Tibial nerve (tissue), 4 donors: ENCODE measurements at regions not wholly inside any gene's neighbourhood (a gene's known extent, or its start where the extent isn't known, plus 50 kb on each side); places are given as distances from the start of the nearest gene placed in this dataset.

ENCODE experiments used
- DNase-seq, 2 donors: peaks; one replicate each; pipeline ENCODE4 v3.0.0-alpha.2; 2019; ENCODE audit warnings: low spot score in 2 of 2
- H3K27ac ChIP-seq, 4 donors: fragments of 200-600 bp; sonication (generic) in 3 of 4; one replicate each; pipeline ENCODE4 v1.5.1; 2017 to 2019; ENCODE audit warnings: mild to moderate bottlenecking in 1 of 4
- H3K27me3 ChIP-seq, 2 donors: fragments of 200-600 bp; sonication (generic) in 1 of 2; one replicate each; pipeline versions ENCODE4 v1.5.1 to v1.6.0; 2017 to 2019
- H3K36me3 ChIP-seq, 3 donors: fragments of 200-600 bp; sonication (generic); one replicate each; pipeline ENCODE4 v1.5.1; 2018 to 2019
- H3K4me1 ChIP-seq, 4 donors: fragments of 200-600 bp; sonication (generic) in 3 of 4; one replicate each; pipeline ENCODE4 v1.5.1; 2017 to 2019
- H3K4me3 ChIP-seq, 4 donors: fragments of 200-600 bp; sonication (generic) in 3 of 4; one replicate each; pipeline ENCODE4 v1.5.1; 2017 to 2019; ENCODE audit warnings: mild to moderate bottlenecking in 1 of 4, moderate library complexity in 1 of 4
- H3K9me3 ChIP-seq, 4 donors: fragments of 200-600 bp; sonication (generic) in 3 of 4; one replicate each; pipeline ENCODE4 v1.5.1; 2017 to 2019
- CTCF ChIP-seq, 5 experiments: fragments of 200-600 bp in 3 of 5; fragments of 450-650 bp in 2 of 5; sonication (generic) in 3 of 5; IDR thresholded peaks; one replicate each; pipeline ENCODE4 v1.5.1; 2016 to 2019; ENCODE audit warnings: antibody characterized with exemption in 5 of 5, mild to moderate bottlenecking in 3 of 5, moderate library complexity in 2 of 5
- EP300 ChIP-seq, 2 donors: sonication (generic); formaldehyde crosslinking; IDR thresholded peaks; one replicate each; pipeline ENCODE4 v1.6.1; 2017; ENCODE audit warnings: antibody characterized with exemption in 2 of 2, mild to moderate bottlenecking in 1 of 2
- POLR2A ChIP-seq, 2 donors: fragments of 450-650 bp; IDR thresholded peaks; one replicate each; pipeline ENCODE4 v1.6.1; 2017; ENCODE audit warnings: antibody characterized with exemption in 2 of 2, mild to moderate bottlenecking in 2 of 2, moderate library complexity in 2 of 2
- WGBS, 2 donors: methylation state at CpG; one replicate each; pipeline ENCODE4 v1.1.5; 2018; 5-methylcytosine and 5-hydroxymethylcytosine counted together

DNA sequence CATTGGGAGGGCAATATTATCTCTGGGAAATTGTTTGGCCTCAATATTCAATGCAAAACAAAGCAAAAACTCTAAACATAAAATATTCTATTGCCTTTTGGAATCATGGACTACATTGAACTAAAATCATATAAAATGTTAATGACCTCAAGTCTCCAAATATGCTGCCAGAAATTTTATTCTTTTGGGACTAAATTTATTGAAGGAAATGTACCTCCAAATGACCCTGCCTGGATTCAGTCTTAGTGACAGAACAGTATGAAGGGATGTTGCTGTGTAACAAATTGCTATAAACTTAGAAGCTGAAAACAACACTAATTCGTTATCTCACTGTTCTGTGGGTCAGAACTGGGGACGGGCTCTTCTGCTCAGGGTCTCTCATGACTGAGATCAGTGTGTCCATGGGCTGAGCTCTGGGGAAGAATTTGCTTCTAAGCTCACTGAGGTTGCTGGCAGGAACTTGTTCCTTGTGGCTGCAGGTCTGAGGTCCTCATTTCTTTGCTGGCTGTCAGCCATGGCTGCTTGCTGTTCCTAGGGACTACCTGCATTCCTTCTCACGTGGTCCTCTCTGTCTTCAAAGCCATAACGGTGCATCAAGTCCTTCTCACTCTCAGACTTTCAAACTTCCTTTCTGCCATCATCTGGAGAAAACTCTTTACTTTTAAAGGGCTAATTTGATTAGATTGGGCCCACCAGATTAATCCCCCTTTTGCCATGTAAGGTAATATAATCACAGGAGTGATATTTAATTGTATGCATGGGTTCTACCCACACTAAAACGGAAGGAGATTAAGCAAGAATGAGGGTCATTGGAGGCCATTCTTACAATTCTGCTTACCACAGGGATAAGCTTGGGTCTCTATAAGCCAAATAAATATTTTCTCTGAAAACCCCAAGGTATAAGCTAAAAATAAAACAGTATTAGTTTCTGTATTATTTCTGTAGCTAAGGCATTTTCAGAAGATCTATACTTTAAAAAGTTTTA, 149.0 kb downstream of the ADCYAP1 start:
- no peaks in the 10 kb centered on the region for H3K27me3 ChIP-seq
- DNase-seq, result no peak
- H3K36me3 ChIP-seq, result no peaks in the 10 kb centered on the region
- H3K4me1 ChIP-seq, result no peaks in the 10 kb centered on the region
- H3K27ac ChIP-seq, result no peak overlapping the region
- 38 to 49% methylated on average over 5 of the region's 5 CpGs for WGBS, 2 donors
- H3K4me3 ChIP-seq, result no peak overlapping the region
- H3K9me3 ChIP-seq, result peaks cover 0 to 21% (median 2%) of the 10 kb centered on the region in 4 donors
- TF ChIP-seq EP300 (IDR thresholded peaks at IDR 0.05) (no peak), CTCF (IDR thresholded peaks at IDR 0.05) (no peak)

GRCh38 chr18:1056404-1056803, 151.7 kb downstream of the ADCYAP1 start:
- Histone ChIP-seq H3K27me3 (no peaks in the 10 kb centered on the region), H3K4me1 (no peaks in the 10 kb centered on the region), H3K9me3 (peaks cover 0 to 24% (median 2%) of the 10 kb centered on the region in 4 donors), H3K27ac (no peak overlapping the region), H3K4me3 (no peak overlapping the region), H3K36me3 (no peaks in the 10 kb centered on the region)
- WGBS, 2 donors, result 91% methylated on average over 2 of the region's 2 CpGs
- TF ChIP-seq POLR2A (IDR thresholded peaks at IDR 0.05) (no peak), CTCF (IDR thresholded peaks at IDR 0.05) (no peak)
- no peak for DNase-seq

DNA sequence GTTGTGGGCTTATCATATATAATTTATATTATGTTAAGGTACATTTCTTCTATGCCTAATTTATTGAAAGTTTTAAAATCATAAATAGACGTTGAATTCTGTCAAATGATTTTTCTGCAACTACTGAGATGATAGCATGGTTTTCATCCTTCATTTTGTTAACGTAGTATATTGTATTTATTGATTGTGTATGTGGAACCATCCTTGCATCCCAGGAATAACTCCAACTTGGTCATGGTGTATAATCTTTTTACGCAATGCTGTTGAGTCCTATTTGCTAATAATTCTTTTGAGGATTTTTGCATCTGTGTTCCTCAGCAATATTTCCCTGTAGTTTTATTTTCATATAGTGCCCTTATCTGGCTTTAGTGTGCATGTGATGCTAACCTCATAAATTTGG, 152.7 kb downstream of the ADCYAP1 start:
- no peaks in the 10 kb centered on the region for H3K4me1 ChIP-seq
- no peak overlapping the region for H3K4me3 ChIP-seq
- WGBS, 2 donors, result 89 to 93% methylated on average over 3 of the region's 3 CpGs
- H3K9me3 ChIP-seq, result peaks cover 0 to 26% (median 2%) of the 10 kb centered on the region in 4 donors
- no peak for DNase-seq
- H3K27ac ChIP-seq, result no peak overlapping the region
- no peak for TF ChIP-seq CTCF (IDR thresholded peaks at IDR 0.05)
- TF ChIP-seq POLR2A (IDR thresholded peaks at IDR 0.05), result no peak
- TF ChIP-seq EP300 (IDR thresholded peaks at IDR 0.05), result no peak
- no peaks in the 10 kb centered on the region for H3K27me3 ChIP-seq
- no peaks in the 10 kb centered on the region for H3K36me3 ChIP-seq

GRCh38 chr18:1062588-1062987, 157.9 kb downstream of the ADCYAP1 start:
- Histone ChIP-seq H3K27ac (no peak overlapping the region), H3K9me3 (peaks cover 0 to 13% (median 0%) of the 10 kb centered on the region in 4 donors), H3K4me3 (no peak overlapping the region), H3K4me1 (no peaks in the 10 kb centered on the region), H3K27me3 (no peaks in the 10 kb centered on the region), H3K36me3 (no peaks in the 10 kb centered on the region)
- DNase-seq, result no peak
- 73 to 100% methylated on average over 2 of the region's 2 CpGs for WGBS, 2 donors
- TF ChIP-seq EP300 (IDR thresholded peaks at IDR 0.05), result no peak

DNA sequence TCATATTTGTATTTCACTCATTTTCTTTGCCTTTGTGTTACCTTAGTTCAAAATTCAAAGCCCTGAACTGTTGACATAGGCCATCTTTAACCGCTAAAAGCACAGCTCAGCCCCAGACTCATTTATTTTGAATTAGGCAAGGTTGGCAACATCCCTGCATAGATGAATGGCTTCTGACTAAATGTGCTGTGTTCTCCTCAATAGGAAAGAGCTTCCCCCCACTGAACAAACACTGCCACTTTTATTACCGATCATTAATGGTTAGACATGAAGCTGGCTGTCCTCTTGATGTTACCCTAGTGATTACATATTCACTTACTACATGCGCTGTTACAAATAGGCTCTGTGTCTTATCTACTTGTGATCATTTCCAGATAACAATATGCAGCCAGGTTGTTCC, 170.7 kb downstream of the ADCYAP1 start:
- no peaks in the 10 kb centered on the region for H3K4me1 ChIP-seq
- no peak for DNase-seq
- H3K27me3 ChIP-seq, result peaks cover 0 to 2% of the 10 kb centered on the region in 2 donors
- no peak for TF ChIP-seq EP300 (IDR thresholded peaks at IDR 0.05)
- H3K27ac ChIP-seq, result no peak overlapping the region
- H3K9me3 ChIP-seq, result no peaks in the 10 kb centered on the region
- H3K36me3 ChIP-seq, result no peaks in the 10 kb centered on the region
- 28 to 39% methylated on average over 3 of the region's 3 CpGs for WGBS, 2 donors
- no peak overlapping the region for H3K4me3 ChIP-seq

GRCh38 chr18:1075876-1076275, 171.2 kb downstream of the ADCYAP1 start:
- no peaks in the 10 kb centered on the region for H3K9me3 ChIP-seq
- DNase-seq, result no peak
- TF ChIP-seq POLR2A (IDR thresholded peaks at IDR 0.05) (no peak), EP300 (IDR thresholded peaks at IDR 0.05) (no peak), CTCF (IDR thresholded peaks at IDR 0.05) (no peak)
- H3K4me3 ChIP-seq, result no peak overlapping the region
- H3K4me1 ChIP-seq, result no peaks in the 10 kb centered on the region
- H3K36me3 ChIP-seq, result no peaks in the 10 kb centered on the region
- H3K27ac ChIP-seq, result no peak overlapping the region
- H3K27me3 ChIP-seq, result peaks cover 0 to 2% of the 10 kb centered on the region in 2 donors
